Upper lobe of left lung (tissue), 6 donors: ENCODE measurements at regions not wholly inside any gene's neighbourhood (a gene's known extent, or its start where the extent isn't known, plus 50 kb on each side); places are given as distances from the start of the nearest gene placed in this dataset.

ENCODE experiments used
- ATAC-seq, 2 donors: fragments of 200-7000 bp; cut with Tn5 transposase; one replicate each; pipeline ENCODE4 v1.9.1; 2022; ENCODE audit warnings: mild to moderate bottlenecking in 2 of 2, moderate library complexity in 2 of 2; ENCODE audit not compliant: low FRiP score in 2 of 2
- DNase-seq, 2 donors: peaks; one replicate each; pipeline ENCODE4 v3.0.0-alpha.2; 2019 to 2020
- H3K27ac ChIP-seq, 4 donors: fragments of 200-600 bp; sonication (generic); one replicate each; pipeline ENCODE4 v1.5.1; 2016 to 2019
- H3K27me3 ChIP-seq, 4 donors: fragments of 200-600 bp; sonication (generic); one replicate each; pipeline ENCODE4 v1.5.1; 2017 to 2019
- H3K36me3 ChIP-seq, 4 donors: fragments of 200-600 bp; sonication (generic); one replicate each; pipeline ENCODE4 v1.5.1; 2016 to 2019
- H3K4me1 ChIP-seq, 4 donors: fragments of 200-600 bp; sonication (generic); one replicate each; pipeline ENCODE4 v1.5.1; 2018 to 2019
- H3K4me3 ChIP-seq, 4 donors: fragments of 200-600 bp; sonication (generic); one replicate each; pipeline ENCODE4 v1.5.1; 2017 to 2019; ENCODE audit warnings: mild to moderate bottlenecking in 2 of 4, moderate library complexity in 1 of 4
- H3K9me3 ChIP-seq, 4 donors: fragments of 200-600 bp; sonication (generic); one replicate each; pipeline ENCODE4 v1.5.1; 2018 to 2019
- EP300 ChIP-seq, 4 donors: sonication (generic); formaldehyde crosslinking; IDR thresholded peaks; one replicate each; pipeline ENCODE4 v1.5.1; 2017; ENCODE audit warnings: antibody characterized with exemption in 4 of 4, control low read depth in 2 of 4
- POLR2A ChIP-seq, 4 donors: fragments of 450-650 bp; IDR thresholded peaks; one replicate each; pipeline ENCODE4 v1.5.1; 2016 to 2017; ENCODE audit warnings: antibody characterized with exemption in 4 of 4, mild to moderate bottlenecking in 2 of 4
- POLR2AphosphoS5 ChIP-seq, 2 donors: sonication (generic); formaldehyde crosslinking; IDR thresholded peaks; one replicate each; pipeline ENCODE4 v1.5.1; 2017; ENCODE audit warnings: antibody characterized with exemption in 2 of 2
- WGBS, 2 donors: methylation state at CpG; one replicate each; pipeline ENCODE4 v1.1.5; 2017 to 2018; 5-methylcytosine and 5-hydroxymethylcytosine counted together
- TF ChIP-seq, protein P1 (sequence below), 6 experiments: fragments of 450-650 bp in 4 of 6; fragments of 200-600 bp in 2 of 6; sonication (generic) in 2 of 6; IDR thresholded peaks; one replicate each; pipeline ENCODE4 v1.5.1; 2016 to 2019; ENCODE audit warnings: antibody characterized with exemption in 6 of 6
- donor health status: DM: no; HTN: no; CAD: no; lungs with moderate emphysema.
- donor health status: DM: no; HTN: yes; CAD: no; lungs with severe emphysema.

DNA sequence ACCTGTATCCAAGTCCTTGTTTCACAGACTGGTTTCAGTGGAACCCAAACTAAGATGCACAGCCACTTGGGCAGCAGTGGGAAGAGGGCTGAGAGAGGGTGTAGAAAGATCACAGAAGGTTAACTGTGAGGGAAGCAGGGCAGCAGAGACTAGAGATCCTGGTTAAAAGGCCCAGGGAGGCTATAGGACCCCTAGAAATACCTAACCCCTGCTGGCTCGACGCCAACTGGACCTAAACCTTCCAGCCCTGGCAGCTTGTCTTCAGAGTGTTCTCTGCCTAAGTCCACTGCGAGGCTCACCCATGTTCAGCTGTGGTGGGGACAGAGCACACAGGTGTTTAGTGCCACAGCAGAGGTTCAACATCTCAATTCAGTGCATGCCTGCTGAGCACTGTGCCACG, 96.5 kb downstream of the ZNF621 start:
- DNase-seq (no peak), ATAC-seq (peak in 1 of 2 donors; percentile 34)
- peaks cover 0 to 9% (median 8%) of the 10 kb centered on the region in 4 donors for H3K9me3 ChIP-seq
- no peaks in the 10 kb centered on the region for H3K36me3 ChIP-seq
- H3K4me1 ChIP-seq = no peaks in the 10 kb centered on the region
- WGBS, 2 donors = 71 to 75% methylated on average over 4 of the region's 4 CpGs
- no peak overlapping the region for H3K27ac ChIP-seq
- H3K4me3 ChIP-seq = no peak overlapping the region
- H3K27me3 ChIP-seq = no peaks in the 10 kb centered on the region
- TF ChIP-seq, protein P1, sequence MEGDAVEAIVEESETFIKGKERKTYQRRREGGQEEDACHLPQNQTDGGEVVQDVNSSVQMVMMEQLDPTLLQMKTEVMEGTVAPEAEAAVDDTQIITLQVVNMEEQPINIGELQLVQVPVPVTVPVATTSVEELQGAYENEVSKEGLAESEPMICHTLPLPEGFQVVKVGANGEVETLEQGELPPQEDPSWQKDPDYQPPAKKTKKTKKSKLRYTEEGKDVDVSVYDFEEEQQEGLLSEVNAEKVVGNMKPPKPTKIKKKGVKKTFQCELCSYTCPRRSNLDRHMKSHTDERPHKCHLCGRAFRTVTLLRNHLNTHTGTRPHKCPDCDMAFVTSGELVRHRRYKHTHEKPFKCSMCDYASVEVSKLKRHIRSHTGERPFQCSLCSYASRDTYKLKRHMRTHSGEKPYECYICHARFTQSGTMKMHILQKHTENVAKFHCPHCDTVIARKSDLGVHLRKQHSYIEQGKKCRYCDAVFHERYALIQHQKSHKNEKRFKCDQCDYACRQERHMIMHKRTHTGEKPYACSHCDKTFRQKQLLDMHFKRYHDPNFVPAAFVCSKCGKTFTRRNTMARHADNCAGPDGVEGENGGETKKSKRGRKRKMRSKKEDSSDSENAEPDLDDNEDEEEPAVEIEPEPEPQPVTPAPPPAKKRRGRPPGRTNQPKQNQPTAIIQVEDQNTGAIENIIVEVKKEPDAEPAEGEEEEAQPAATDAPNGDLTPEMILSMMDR (IDR thresholded peaks at IDR 0.05) = no peak
- TF ChIP-seq POLR2AphosphoS5 (IDR thresholded peaks at IDR 0.05) = no peak

DNA sequence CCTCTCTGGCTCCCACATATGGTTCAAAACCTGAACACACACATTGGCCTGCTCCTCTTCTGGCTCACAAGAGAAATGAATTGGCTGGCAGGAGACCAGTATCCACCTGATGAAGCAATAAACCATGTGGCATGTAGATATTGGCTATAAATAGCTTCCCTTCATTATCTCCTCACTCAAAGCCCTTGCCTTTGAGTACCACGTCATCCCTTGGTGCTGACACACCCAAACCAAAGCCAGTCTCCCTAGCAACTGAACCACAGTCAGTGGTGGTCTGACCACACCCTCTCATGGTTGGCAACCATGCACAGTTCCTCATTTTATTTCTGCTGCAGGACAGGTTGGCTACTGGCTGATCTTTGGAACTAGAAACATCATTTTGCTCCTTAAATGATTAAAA, 98.8 kb downstream of the ZNF621 start:
- no peak for TF ChIP-seq POLR2AphosphoS5 (IDR thresholded peaks at IDR 0.05)
- TF ChIP-seq, protein P1 (IDR thresholded peaks at IDR 0.05) = no peak
- TF ChIP-seq POLR2A (IDR thresholded peaks at IDR 0.05) = no peak
- no peak for TF ChIP-seq EP300 (IDR thresholded peaks at IDR 0.05)
- ATAC-seq = peak in 1 of 2 donors; percentile 68
- H3K27ac ChIP-seq = no peak overlapping the region
- no peaks in the 10 kb centered on the region for H3K36me3 ChIP-seq
- peak in 1 of 2 donors; percentile 28 for DNase-seq
- no peaks in the 10 kb centered on the region for H3K27me3 ChIP-seq
- WGBS, 2 donors = 29 to 38% methylated on average over 1 of the region's 1 CpG
- H3K4me3 ChIP-seq = no peak overlapping the region
- H3K9me3 ChIP-seq = peaks cover 0 to 9% (median 8%) of the 10 kb centered on the region in 4 donors
- no peaks in the 10 kb centered on the region for H3K4me1 ChIP-seq

DNA sequence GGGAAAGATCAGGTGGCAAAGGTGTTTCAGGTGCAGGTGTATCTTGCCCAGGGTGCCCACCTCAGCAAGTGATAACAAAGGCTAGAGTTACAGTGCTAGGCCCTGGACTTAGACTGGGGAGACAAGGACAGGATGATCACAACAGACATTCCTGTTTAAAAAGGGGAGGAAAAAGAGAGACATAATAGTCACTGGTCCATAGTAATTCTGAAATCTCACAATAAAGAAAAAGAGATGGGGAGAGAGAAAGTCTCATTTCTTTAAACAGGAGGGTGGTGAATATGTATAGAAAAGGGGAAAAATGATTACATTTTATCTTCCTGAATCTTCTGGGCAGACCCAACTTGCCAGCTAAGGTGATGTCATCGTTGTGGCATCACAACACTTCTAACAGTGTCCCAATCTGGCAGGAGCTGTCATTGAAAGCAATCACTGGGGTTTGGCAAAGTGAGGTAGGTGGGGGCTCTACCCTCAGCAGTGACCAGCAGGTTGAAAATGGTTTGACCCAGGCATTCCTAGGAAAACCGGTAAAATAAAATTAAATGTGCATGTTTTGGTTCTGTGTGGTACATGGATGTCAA, 99.5 kb downstream of the ZNF621 start:
- no peak overlapping the region for H3K4me3 ChIP-seq
- H3K27ac ChIP-seq = no peak overlapping the region
- no peaks in the 10 kb centered on the region for H3K4me1 ChIP-seq
- DNase-seq (no peak), ATAC-seq (no peak)
- peaks cover 0 to 15% (median 8%) of the 10 kb centered on the region in 4 donors for H3K9me3 ChIP-seq
- no peaks in the 10 kb centered on the region for H3K27me3 ChIP-seq
- TF ChIP-seq, protein P1 (IDR thresholded peaks at IDR 0.05) = no peak
- TF ChIP-seq POLR2A (IDR thresholded peaks at IDR 0.05) = no peak
- no peak for TF ChIP-seq EP300 (IDR thresholded peaks at IDR 0.05)
- no peak for TF ChIP-seq POLR2AphosphoS5 (IDR thresholded peaks at IDR 0.05)
- WGBS, 2 donors = 92 to 94% methylated on average over 2 of the region's 2 CpGs
- no peaks in the 10 kb centered on the region for H3K36me3 ChIP-seq

DNA sequence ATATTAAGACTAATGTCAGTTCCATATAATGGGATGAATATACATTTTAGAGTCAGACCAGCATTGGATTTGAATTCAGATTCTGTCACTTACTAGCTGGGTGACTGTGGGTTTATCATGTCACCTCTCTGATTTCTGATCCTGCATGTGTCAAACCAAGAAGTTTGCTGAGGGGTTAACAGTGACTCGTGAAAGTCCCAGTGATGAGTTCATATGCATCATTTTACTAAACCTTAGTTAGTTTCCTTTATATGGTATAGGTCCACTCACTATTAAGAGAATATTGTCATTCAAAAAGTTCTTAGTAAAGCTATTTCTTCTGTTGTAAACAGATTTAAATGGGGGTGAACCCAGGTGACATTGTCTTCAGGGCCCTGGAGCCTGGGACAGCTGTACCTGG, 102.3 kb downstream of the ZNF621 start:
- Histone ChIP-seq H3K4me1 (no peaks in the 10 kb centered on the region), H3K36me3 (no peaks in the 10 kb centered on the region), H3K4me3 (no peak overlapping the region), H3K27me3 (no peaks in the 10 kb centered on the region), H3K27ac (no peak overlapping the region), H3K9me3 (peaks cover 0 to 21% (median 8%) of the 10 kb centered on the region in 4 donors)
- TF ChIP-seq POLR2A (IDR thresholded peaks at IDR 0.05) (no peak), POLR2AphosphoS5 (IDR thresholded peaks at IDR 0.05) (no peak), EP300 (IDR thresholded peaks at IDR 0.05) (no peak)
- TF ChIP-seq, protein P1 (IDR thresholded peaks at IDR 0.05) = no peak
- no peak for DNase-seq
- no peak for ATAC-seq
- 59 to 91% methylated on average over 1 of the region's 1 CpG for WGBS, 2 donors

DNA sequence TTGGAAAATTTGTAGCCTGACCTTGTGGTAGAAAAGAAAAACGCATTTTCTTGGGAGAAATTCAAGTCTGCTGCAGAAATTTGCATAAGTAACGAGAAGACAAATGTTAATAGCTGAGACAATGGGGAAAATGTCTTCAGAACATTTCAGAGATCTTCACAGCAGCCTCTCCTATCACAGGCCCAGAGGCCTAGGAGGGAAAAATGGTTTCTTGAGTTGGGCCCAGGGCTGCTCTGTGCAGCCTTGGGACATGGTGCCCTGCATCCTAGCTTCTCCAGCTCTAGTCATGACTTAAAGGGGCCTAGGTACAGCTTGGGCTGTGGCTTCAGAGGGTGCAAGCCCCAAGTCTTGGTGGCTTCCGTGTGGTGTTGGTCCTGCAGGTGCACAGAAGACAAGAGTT, 104.2 kb downstream of the ZNF621 start:
- DNase-seq = no peak
- TF ChIP-seq POLR2A (IDR thresholded peaks at IDR 0.05) = no peak
- TF ChIP-seq, protein P1 (IDR thresholded peaks at IDR 0.05) = no peak
- TF ChIP-seq POLR2AphosphoS5 (IDR thresholded peaks at IDR 0.05) = no peak
- no peak for TF ChIP-seq EP300 (IDR thresholded peaks at IDR 0.05)
- 82 to 94% methylated on average over 2 to 3 of the region's 3 CpGs for WGBS, 2 donors
- no peak overlapping the region for H3K27ac ChIP-seq
- peaks cover 0 to 17% (median 5%) of the 10 kb centered on the region in 4 donors for H3K9me3 ChIP-seq
- no peaks in the 10 kb centered on the region for H3K4me1 ChIP-seq
- no peak for ATAC-seq
- H3K27me3 ChIP-seq = no peaks in the 10 kb centered on the region
- no peaks in the 10 kb centered on the region for H3K36me3 ChIP-seq
- no peak overlapping the region for H3K4me3 ChIP-seq
